ENCODE measurements at regions not wholly inside any gene's neighbourhood (a gene's known extent, or its start where the extent isn't known, plus 50 kb on each side); places are given as distances from the start of the nearest gene placed in this dataset.

DNA sequence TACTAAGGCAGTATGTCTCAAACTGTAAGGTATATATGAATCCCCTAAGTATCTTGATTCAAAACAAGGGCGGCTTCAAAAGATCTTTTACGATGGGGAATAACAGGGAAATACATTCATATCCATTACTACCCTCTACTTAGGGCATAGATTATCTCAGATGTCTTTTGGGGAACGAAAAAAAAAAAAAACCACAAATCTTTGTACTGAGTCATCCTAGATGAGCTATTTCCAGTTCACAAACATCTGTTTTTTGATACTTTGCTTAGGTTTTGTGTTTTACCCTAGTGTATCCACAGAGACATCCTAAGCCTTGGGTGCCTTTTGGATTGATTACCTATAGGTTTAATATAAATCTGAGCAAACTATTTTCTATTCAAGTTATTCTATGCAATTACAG lies 457.2 kb downstream of the NLGN4X start:
- POLR2A ChIA-PET, result no interaction called here
- Histone ChIP-seq H3K9me3 (replicated peaks; ENCODE audit: control insufficient read depth, insufficient read depth, low read depth, low read length) (no peaks in the 10 kb centered on the region), H3K79me2 (ENCODE audit: control insufficient read depth, insufficient read depth, low read length) (no peaks in the 10 kb centered on the region), H4K20me1 (replicated peaks; ENCODE audit: control insufficient read depth, insufficient read depth, low read length) (no peaks in the 10 kb centered on the region), H2AFZ (ENCODE audit: low read depth, low read length) (no peak overlapping the region), H3K4me2 (ENCODE audit: insufficient read depth, low read length) (no peak overlapping the region), H3K9ac (ENCODE audit: insufficient read depth in 1 of 2, low read depth in 2 of 2, low read length in 2 of 2) (no peak overlapping the region), H3K27me3 (ENCODE audit: control insufficient read depth in 2 of 2, insufficient read depth in 2 of 2, low read length in 2 of 2) (no peaks in the 10 kb centered on the region), H3K27ac (ENCODE audit: extremely low read depth, low read depth, low read length) (no peak overlapping the region), H3K4me3 (no peak overlapping the region), H3K36me3 (ENCODE audit: control insufficient read depth, insufficient read depth, low read length) (no peaks in the 10 kb centered on the region), H3K9me1 (ENCODE audit: control insufficient read depth, insufficient read depth, low read length) (no peaks in the 10 kb centered on the region), H3K4me1 (replicated peaks in 1 of 2; ENCODE audit: control insufficient read depth in 2 of 2, insufficient read depth in 2 of 2, low read length in 2 of 2) (no peaks in the 10 kb centered on the region)
- ATAC-seq (no peak), DNase-seq (ENCODE audit: extremely low read depth in 1 of 4, low spot score in 3 of 4) (no peak), FAIRE-seq (no peak)
- CTCF ChIA-PET (ENCODE audit: low intra/inter-chr PET ratio), result no interaction called here
- no TSS peak for BruUV-seq (replicated peaks)
- in situ Hi-C loops (cut with MboI), result no loop called here
- 11% methylated on average over 2 of the region's 3 CpGs for WGBS (ENCODE audit: insufficient coverage, low coverage, missing lambda C conversion rate)
- intact Hi-C loops (cut with micrococcal nuclease), result no loop called here
- TF ChIP-seq, protein P1, sequence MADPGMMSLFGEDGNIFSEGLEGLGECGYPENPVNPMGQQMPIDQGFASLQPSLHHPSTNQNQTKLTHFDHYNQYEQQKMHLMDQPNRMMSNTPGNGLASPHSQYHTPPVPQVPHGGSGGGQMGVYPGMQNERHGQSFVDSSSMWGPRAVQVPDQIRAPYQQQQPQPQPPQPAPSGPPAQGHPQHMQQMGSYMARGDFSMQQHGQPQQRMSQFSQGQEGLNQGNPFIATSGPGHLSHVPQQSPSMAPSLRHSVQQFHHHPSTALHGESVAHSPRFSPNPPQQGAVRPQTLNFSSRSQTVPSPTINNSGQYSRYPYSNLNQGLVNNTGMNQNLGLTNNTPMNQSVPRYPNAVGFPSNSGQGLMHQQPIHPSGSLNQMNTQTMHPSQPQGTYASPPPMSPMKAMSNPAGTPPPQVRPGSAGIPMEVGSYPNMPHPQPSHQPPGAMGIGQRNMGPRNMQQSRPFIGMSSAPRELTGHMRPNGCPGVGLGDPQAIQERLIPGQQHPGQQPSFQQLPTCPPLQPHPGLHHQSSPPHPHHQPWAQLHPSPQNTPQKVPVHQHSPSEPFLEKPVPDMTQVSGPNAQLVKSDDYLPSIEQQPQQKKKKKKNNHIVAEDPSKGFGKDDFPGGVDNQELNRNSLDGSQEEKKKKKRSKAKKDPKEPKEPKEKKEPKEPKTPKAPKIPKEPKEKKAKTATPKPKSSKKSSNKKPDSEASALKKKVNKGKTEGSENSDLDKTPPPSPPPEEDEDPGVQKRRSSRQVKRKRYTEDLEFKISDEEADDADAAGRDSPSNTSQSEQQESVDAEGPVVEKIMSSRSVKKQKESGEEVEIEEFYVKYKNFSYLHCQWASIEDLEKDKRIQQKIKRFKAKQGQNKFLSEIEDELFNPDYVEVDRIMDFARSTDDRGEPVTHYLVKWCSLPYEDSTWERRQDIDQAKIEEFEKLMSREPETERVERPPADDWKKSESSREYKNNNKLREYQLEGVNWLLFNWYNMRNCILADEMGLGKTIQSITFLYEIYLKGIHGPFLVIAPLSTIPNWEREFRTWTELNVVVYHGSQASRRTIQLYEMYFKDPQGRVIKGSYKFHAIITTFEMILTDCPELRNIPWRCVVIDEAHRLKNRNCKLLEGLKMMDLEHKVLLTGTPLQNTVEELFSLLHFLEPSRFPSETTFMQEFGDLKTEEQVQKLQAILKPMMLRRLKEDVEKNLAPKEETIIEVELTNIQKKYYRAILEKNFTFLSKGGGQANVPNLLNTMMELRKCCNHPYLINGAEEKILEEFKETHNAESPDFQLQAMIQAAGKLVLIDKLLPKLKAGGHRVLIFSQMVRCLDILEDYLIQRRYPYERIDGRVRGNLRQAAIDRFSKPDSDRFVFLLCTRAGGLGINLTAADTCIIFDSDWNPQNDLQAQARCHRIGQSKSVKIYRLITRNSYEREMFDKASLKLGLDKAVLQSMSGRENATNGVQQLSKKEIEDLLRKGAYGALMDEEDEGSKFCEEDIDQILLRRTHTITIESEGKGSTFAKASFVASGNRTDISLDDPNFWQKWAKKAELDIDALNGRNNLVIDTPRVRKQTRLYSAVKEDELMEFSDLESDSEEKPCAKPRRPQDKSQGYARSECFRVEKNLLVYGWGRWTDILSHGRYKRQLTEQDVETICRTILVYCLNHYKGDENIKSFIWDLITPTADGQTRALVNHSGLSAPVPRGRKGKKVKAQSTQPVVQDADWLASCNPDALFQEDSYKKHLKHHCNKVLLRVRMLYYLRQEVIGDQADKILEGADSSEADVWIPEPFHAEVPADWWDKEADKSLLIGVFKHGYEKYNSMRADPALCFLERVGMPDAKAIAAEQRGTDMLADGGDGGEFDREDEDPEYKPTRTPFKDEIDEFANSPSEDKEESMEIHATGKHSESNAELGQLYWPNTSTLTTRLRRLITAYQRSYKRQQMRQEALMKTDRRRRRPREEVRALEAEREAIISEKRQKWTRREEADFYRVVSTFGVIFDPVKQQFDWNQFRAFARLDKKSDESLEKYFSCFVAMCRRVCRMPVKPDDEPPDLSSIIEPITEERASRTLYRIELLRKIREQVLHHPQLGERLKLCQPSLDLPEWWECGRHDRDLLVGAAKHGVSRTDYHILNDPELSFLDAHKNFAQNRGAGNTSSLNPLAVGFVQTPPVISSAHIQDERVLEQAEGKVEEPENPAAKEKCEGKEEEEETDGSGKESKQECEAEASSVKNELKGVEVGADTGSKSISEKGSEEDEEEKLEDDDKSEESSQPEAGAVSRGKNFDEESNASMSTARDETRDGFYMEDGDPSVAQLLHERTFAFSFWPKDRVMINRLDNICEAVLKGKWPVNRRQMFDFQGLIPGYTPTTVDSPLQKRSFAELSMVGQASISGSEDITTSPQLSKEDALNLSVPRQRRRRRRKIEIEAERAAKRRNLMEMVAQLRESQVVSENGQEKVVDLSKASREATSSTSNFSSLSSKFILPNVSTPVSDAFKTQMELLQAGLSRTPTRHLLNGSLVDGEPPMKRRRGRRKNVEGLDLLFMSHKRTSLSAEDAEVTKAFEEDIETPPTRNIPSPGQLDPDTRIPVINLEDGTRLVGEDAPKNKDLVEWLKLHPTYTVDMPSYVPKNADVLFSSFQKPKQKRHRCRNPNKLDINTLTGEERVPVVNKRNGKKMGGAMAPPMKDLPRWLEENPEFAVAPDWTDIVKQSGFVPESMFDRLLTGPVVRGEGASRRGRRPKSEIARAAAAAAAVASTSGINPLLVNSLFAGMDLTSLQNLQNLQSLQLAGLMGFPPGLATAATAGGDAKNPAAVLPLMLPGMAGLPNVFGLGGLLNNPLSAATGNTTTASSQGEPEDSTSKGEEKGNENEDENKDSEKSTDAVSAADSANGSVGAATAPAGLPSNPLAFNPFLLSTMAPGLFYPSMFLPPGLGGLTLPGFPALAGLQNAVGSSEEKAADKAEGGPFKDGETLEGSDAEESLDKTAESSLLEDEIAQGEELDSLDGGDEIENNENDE (IDR thresholded peaks at IDR 0.05; ENCODE audit: low read depth, low read length), result no peak
- no peak for TF ChIP-seq KHSRP (IDR thresholded peaks at IDR 0.05)
- TF ChIP-seq PML (IDR thresholded peaks at IDR 0.05; ENCODE audit: low read length), result no peak
- TF ChIP-seq NCOA2 (IDR thresholded peaks at IDR 0.05; ENCODE audit: partially characterized antibody in 2 of 2), result no peak
- TF ChIP-seq ZNF274 (IDR thresholded peaks at IDR 0.05; ENCODE audit: borderline replicate concordance, low read depth, low read length), result no peak
- TF ChIP-seq SAFB (IDR thresholded peaks at IDR 0.05; ENCODE audit: borderline replicate concordance, low read depth, low read length), result no peak
- TF ChIP-seq KDM2B (CRISPR knock-in tag; IDR thresholded peaks at IDR 0.05), result no peak
- no peak for TF ChIP-seq CBX2 (IDR thresholded peaks at IDR 0.05; ENCODE audit: insufficient read depth, low read length, poor library complexity, severe bottlenecking)
- TF ChIP-seq NR2C2 (CRISPR knock-in tag; IDR thresholded peaks at IDR 0.05), result no peak
- no peak for TF ChIP-seq NR2C2 (tag; IDR thresholded peaks at IDR 0.05)
